ENCODE measurements at regions not wholly inside any gene's neighbourhood (a gene's known extent, or its start where the extent isn't known, plus 50 kb on each side); places are given as distances from the start of the nearest gene placed in this dataset.

- intact Hi-C loops (cut with micrococcal nuclease; ENCODE audit: unreplicated experiment) = no loop called here
- H3K36me3 ChIP-seq (ENCODE audit: insufficient read depth, low read length, poor library complexity, severe bottlenecking) = no peaks in the 10 kb centered on the region
- H3K4me1 ChIP-seq (ENCODE audit: insufficient read depth, low read length, poor library complexity, severe bottlenecking) = peaks cover 12% of the 10 kb centered on the region
- TF ChIP-seq CTCF (conservative IDR thresholded peaks at IDR 0.05; ENCODE audit: low read depth, low read length) (no peak), EZH2 (IDR thresholded peaks at IDR 0.05; ENCODE audit: borderline replicate concordance, low read depth, low read length, poor library complexity, severe bottlenecking) (no peak)
- ChIA-PET CTCF (no interaction called here), POLR2A (ENCODE audit: low non-redundant PET) (no interaction called here)
- no TSS peak for BruUV-seq (replicated peaks)
- no peaks in the 10 kb centered on the region for H3K9me3 ChIP-seq (ENCODE audit: low read depth, low read length, poor library complexity, severe bottlenecking)
- H3K27me3 ChIP-seq (replicated peaks; ENCODE audit: insufficient read depth, low read depth, low read length, poor library complexity) = no peaks in the 10 kb centered on the region
- DNase-seq (ENCODE audit: low spot score) = no peak
- no peak overlapping the region for H3K4me3 ChIP-seq (ENCODE audit: low read depth, low read length, poor library complexity, severe bottlenecking)
- no peak overlapping the region for H3K27ac ChIP-seq (ENCODE audit: low read depth, low read length, poor library complexity, severe bottlenecking)
These were observed 85.3 kb upstream of the TLL1 start for GRCh38 chr4:165787516-165788274.

GRCh38 chr4:165788686-165789463, 84.2 kb upstream of the TLL1 start:
- Histone ChIP-seq H3K27ac (ENCODE audit: low read depth, low read length, poor library complexity, severe bottlenecking) (no peak overlapping the region), H3K4me1 (ENCODE audit: insufficient read depth, low read length, poor library complexity, severe bottlenecking) (peaks cover 2% of the 10 kb centered on the region), H3K4me3 (ENCODE audit: low read depth, low read length, poor library complexity, severe bottlenecking) (no peak overlapping the region), H3K27me3 (replicated peaks; ENCODE audit: insufficient read depth, low read depth, low read length, poor library complexity) (no peaks in the 10 kb centered on the region), H3K9me3 (ENCODE audit: low read depth, low read length, poor library complexity, severe bottlenecking) (no peaks in the 10 kb centered on the region), H3K36me3 (ENCODE audit: insufficient read depth, low read length, poor library complexity, severe bottlenecking) (no peaks in the 10 kb centered on the region)
- TF ChIP-seq CTCF (conservative IDR thresholded peaks at IDR 0.05; ENCODE audit: low read depth, low read length) (no peak), EZH2 (IDR thresholded peaks at IDR 0.05; ENCODE audit: borderline replicate concordance, low read depth, low read length, poor library complexity, severe bottlenecking) (no peak)
- intact Hi-C loops (cut with micrococcal nuclease; ENCODE audit: unreplicated experiment) = no loop called here
- DNase-seq (ENCODE audit: low spot score) = no peak
- CTCF ChIA-PET = no interaction called here
- BruUV-seq (replicated peaks) = no TSS peak
- POLR2A ChIA-PET (ENCODE audit: low non-redundant PET) = interaction anchor here (0.6 kb wide), 1 partner anchor 492 kb away, joined by 5 read pairs; no protein-coding TSS in a partner anchor

- Histone ChIP-seq H3K27ac (ENCODE audit: low read depth, low read length, poor library complexity, severe bottlenecking) (no peak overlapping the region), H3K27me3 (replicated peaks; ENCODE audit: insufficient read depth, low read depth, low read length, poor library complexity) (no peaks in the 10 kb centered on the region), H3K36me3 (ENCODE audit: insufficient read depth, low read length, poor library complexity, severe bottlenecking) (no peaks in the 10 kb centered on the region), H3K9me3 (ENCODE audit: low read depth, low read length, poor library complexity, severe bottlenecking) (no peaks in the 10 kb centered on the region), H3K4me1 (ENCODE audit: insufficient read depth, low read length, poor library complexity, severe bottlenecking) (no peaks in the 10 kb centered on the region), H3K4me3 (ENCODE audit: low read depth, low read length, poor library complexity, severe bottlenecking) (no peak overlapping the region)
- DNase-seq (ENCODE audit: low spot score) = no peak
- CTCF ChIA-PET = no interaction called here
- TF ChIP-seq CTCF (conservative IDR thresholded peaks at IDR 0.05; ENCODE audit: low read depth, low read length) (no peak), EZH2 (IDR thresholded peaks at IDR 0.05; ENCODE audit: borderline replicate concordance, low read depth, low read length, poor library complexity, severe bottlenecking) (no peak)
- POLR2A ChIA-PET (ENCODE audit: low non-redundant PET) = no interaction called here
- BruUV-seq (replicated peaks) = no TSS peak
- intact Hi-C loops (cut with micrococcal nuclease; ENCODE audit: unreplicated experiment) = no loop called here
These were observed 79.8 kb upstream of the TLL1 start for GRCh38 chr4:165793236-165793635.

All from A673 (cell line).